ENCODE measurements at regions not wholly inside any gene's neighbourhood (a gene's known extent, or its start where the extent isn't known, plus 50 kb on each side); places are given as distances from the start of the nearest gene placed in this dataset.

- WGBS, 2 donors (ENCODE audit: low coverage in 1 of 2), result 79 to 88% methylated on average over 3 of the region's 3 CpGs
- Histone ChIP-seq H3K4me1 (no peaks in the 10 kb centered on the region), H3K36me3 (no peaks in the 10 kb centered on the region), H3K4me3 (no peak overlapping the region), H3K27me3 (no peaks in the 10 kb centered on the region), H3K9me3 (no peaks in the 10 kb centered on the region), H3K27ac (no peak overlapping the region)
- DNase-seq, result no peak
- TF ChIP-seq EP300 (IDR thresholded peaks at IDR 0.05; ENCODE audit: low read depth), result no peak
- no peak for TF ChIP-seq CTCF (IDR thresholded peaks at IDR 0.05)
- no peak for TF ChIP-seq POLR2A (IDR thresholded peaks at IDR 0.05)
- TF ChIP-seq POLR2AphosphoS5 (IDR thresholded peaks at IDR 0.05), result no peak
- in situ Hi-C loops (cut with MboI; ENCODE audit: low pct_ligation_motif_present in 1 of 4, low pct_unique_long_range_greater_than_20kb in 1 of 4, low sequenced_read_pairs in 3 of 4) (no loop called here), intact Hi-C loops (cut with DNase I; ENCODE audit: low total_unique reads) (no loop called here)
Observed at GRCh38 chr15:37693926-37694325, 240.5 kb upstream of the TMCO5A start.

GRCh38 chr15:37695719-37696118 lies 238.7 kb upstream of the TMCO5A start:
- Histone ChIP-seq H3K9me3 (no peaks in the 10 kb centered on the region), H3K27ac (no peak overlapping the region), H3K36me3 (no peaks in the 10 kb centered on the region), H3K4me1 (no peaks in the 10 kb centered on the region), H3K27me3 (no peaks in the 10 kb centered on the region), H3K4me3 (no peak overlapping the region)
- intact Hi-C loops (cut with DNase I; ENCODE audit: low total_unique reads), result no loop called here
- in situ Hi-C loops (cut with MboI; ENCODE audit: low pct_ligation_motif_present in 1 of 4, low pct_unique_long_range_greater_than_20kb in 1 of 4, low sequenced_read_pairs in 3 of 4), result no loop called here
- TF ChIP-seq CTCF (IDR thresholded peaks at IDR 0.05), result no peak
- DNase-seq, result no peak

DNA sequence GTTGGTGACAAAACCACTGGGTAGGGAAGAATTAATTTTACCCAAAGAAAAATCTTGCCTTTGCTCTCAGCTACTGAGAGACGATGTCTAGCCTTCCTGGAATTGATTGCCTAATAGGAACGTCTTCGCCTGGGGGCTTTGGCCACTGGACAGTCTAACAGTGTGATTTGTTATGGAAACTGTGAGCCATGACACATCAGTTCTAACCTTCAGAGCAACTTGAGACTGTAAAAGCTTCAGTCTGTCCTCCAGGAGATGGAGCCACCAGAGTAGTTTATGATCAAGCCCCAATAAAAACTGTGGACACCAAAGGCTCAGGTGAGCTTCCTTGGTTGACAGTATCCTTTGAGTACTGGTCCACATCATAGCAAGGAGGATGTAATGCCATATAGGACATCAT lies 235.8 kb upstream of the TMCO5A start:
- WGBS, 2 donors (ENCODE audit: low coverage in 1 of 2), result 77% methylated on average over 3 of the region's 3 CpGs
- no peaks in the 10 kb centered on the region for H3K4me1 ChIP-seq
- H3K27me3 ChIP-seq, result no peaks in the 10 kb centered on the region
- H3K9me3 ChIP-seq, result no peaks in the 10 kb centered on the region
- no peak for DNase-seq
- no peak overlapping the region for H3K4me3 ChIP-seq
- in situ Hi-C loops (cut with MboI; ENCODE audit: low pct_ligation_motif_present in 1 of 4, low pct_unique_long_range_greater_than_20kb in 1 of 4, low sequenced_read_pairs in 3 of 4), result no loop called here
- TF ChIP-seq CTCF (IDR thresholded peaks at IDR 0.05), result no peak
- TF ChIP-seq POLR2A (IDR thresholded peaks at IDR 0.05), result no peak
- TF ChIP-seq EP300 (IDR thresholded peaks at IDR 0.05; ENCODE audit: low read depth), result no peak
- TF ChIP-seq POLR2AphosphoS5 (IDR thresholded peaks at IDR 0.05), result no peak
- H3K27ac ChIP-seq, result no peak overlapping the region
- no peaks in the 10 kb centered on the region for H3K36me3 ChIP-seq
- intact Hi-C loops (cut with DNase I; ENCODE audit: low total_unique reads), result no loop called here

DNA sequence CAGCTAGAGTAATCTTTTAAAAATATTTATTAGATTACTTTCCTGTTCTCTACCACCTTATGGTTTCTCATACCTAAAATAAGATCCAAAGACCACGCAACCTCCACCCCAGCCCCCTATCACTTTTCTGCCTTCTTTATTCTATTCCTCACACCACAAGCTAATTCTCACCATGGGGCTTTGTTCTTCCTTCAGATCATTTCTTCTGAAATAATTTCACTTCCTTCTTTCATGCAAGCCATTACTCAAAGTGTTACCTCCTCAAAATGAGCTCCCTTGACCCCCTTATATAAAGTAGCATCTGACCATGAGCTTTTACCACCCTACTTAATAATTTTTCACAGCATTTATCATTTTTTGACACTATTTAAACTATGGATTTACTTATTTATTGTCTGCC lies 233.2 kb upstream of the TMCO5A start:
- Histone ChIP-seq H3K36me3 (no peaks in the 10 kb centered on the region), H3K4me3 (no peak overlapping the region), H3K27ac (no peak overlapping the region), H3K4me1 (no peaks in the 10 kb centered on the region), H3K27me3 (no peaks in the 10 kb centered on the region), H3K9me3 (no peaks in the 10 kb centered on the region)
- in situ Hi-C loops (cut with MboI; ENCODE audit: low pct_ligation_motif_present in 1 of 4, low pct_unique_long_range_greater_than_20kb in 1 of 4, low sequenced_read_pairs in 3 of 4), result no loop called here
- DNase-seq, result no peak
- WGBS, 2 donors (ENCODE audit: low coverage in 1 of 2), result 75 to 92% methylated on average over 1 of the region's 1 CpG
- intact Hi-C loops (cut with DNase I; ENCODE audit: low total_unique reads), result no loop called here
- TF ChIP-seq POLR2A (IDR thresholded peaks at IDR 0.05), result no peak
- TF ChIP-seq POLR2AphosphoS5 (IDR thresholded peaks at IDR 0.05), result no peak
- no peak for TF ChIP-seq CTCF (IDR thresholded peaks at IDR 0.05)
- no peak for TF ChIP-seq EP300 (IDR thresholded peaks at IDR 0.05; ENCODE audit: low read depth)
